ENCODE measurements at regions not wholly inside any gene's neighbourhood (a gene's known extent, or its start where the extent isn't known, plus 50 kb on each side); places are given as distances from the start of the nearest gene placed in this dataset.

- no peaks in the 10 kb centered on the region for H3K4me1 ChIP-seq
- intact Hi-C loops (cut with micrococcal nuclease; ENCODE audit: unreplicated experiment): no loop called here
- no peaks in the 10 kb centered on the region for H3K27me3 Mint-ChIP-seq (ENCODE audit: insufficient read depth, unreplicated experiment)
- no peaks in the 10 kb centered on the region for H3K4me1 Mint-ChIP-seq (ENCODE audit: low read depth, unreplicated experiment)
- TF ChIP-seq CTCF (IDR thresholded peaks at IDR 0.05; ENCODE audit: insufficient read depth in 1 of 2, low read depth in 1 of 2, low read length in 1 of 2, severe bottlenecking in 1 of 2, unreplicated experiment in 1 of 2): no peak
- H3K4me3 Mint-ChIP-seq (ENCODE audit: unreplicated experiment): no peak overlapping the region
- no peak for DNase-seq
- H3K9me3 ChIP-seq: no peaks in the 10 kb centered on the region
- peaks cover 7% of the 10 kb centered on the region for H3K36me3 Mint-ChIP-seq (ENCODE audit: insufficient read depth, unreplicated experiment)
- ChIA-PET CTCF (no interaction called here), POLR2A (no interaction called here)
- no peak overlapping the region for H3K27ac Mint-ChIP-seq (ENCODE audit: unreplicated experiment)
- BruUV-seq (replicated peaks): no TSS peak
- no peaks in the 10 kb centered on the region for H3K27me3 ChIP-seq (replicated peaks; ENCODE audit: control insufficient read depth, insufficient read depth, low read length)
- H3K9me3 Mint-ChIP-seq (ENCODE audit: unreplicated experiment): no peaks in the 10 kb centered on the region
- H3K36me3 ChIP-seq (ENCODE audit: control insufficient read depth, insufficient read depth, low read length): no peaks in the 10 kb centered on the region
- no peak overlapping the region for H3K4me3 ChIP-seq (ENCODE audit: low read depth, low read length)
Measured at GRCh38 chr14:35220027-35220676, 72.0 kb upstream of the PSMA6 start.

GRCh38 chr14:35220920-35221319 is 71.3 kb upstream of the PSMA6 start:
- CTCF ChIA-PET: no interaction called here
- no peak for TF ChIP-seq CTCF (IDR thresholded peaks at IDR 0.05; ENCODE audit: insufficient read depth in 1 of 2, low read depth in 1 of 2, low read length in 1 of 2, severe bottlenecking in 1 of 2, unreplicated experiment in 1 of 2)
- intact Hi-C loops (cut with micrococcal nuclease; ENCODE audit: unreplicated experiment): no loop called here
- no peaks in the 10 kb centered on the region for H3K9me3 ChIP-seq
- peaks cover 7% of the 10 kb centered on the region for H3K36me3 Mint-ChIP-seq (ENCODE audit: insufficient read depth, unreplicated experiment)
- no peaks in the 10 kb centered on the region for H3K36me3 ChIP-seq (ENCODE audit: control insufficient read depth, insufficient read depth, low read length)
- H3K4me1 Mint-ChIP-seq (ENCODE audit: low read depth, unreplicated experiment): no peaks in the 10 kb centered on the region
- H3K4me3 Mint-ChIP-seq (ENCODE audit: unreplicated experiment): no peak overlapping the region
- BruUV-seq (replicated peaks): no TSS peak
- H3K27me3 Mint-ChIP-seq (ENCODE audit: insufficient read depth, unreplicated experiment): no peaks in the 10 kb centered on the region
- POLR2A ChIA-PET: no interaction called here
- H3K27me3 ChIP-seq (replicated peaks; ENCODE audit: control insufficient read depth, insufficient read depth, low read length): no peaks in the 10 kb centered on the region
- no peak overlapping the region for H3K27ac Mint-ChIP-seq (ENCODE audit: unreplicated experiment)
- H3K9me3 Mint-ChIP-seq (ENCODE audit: unreplicated experiment): no peaks in the 10 kb centered on the region
- no peaks in the 10 kb centered on the region for H3K4me1 ChIP-seq
- no peak for DNase-seq
- H3K4me3 ChIP-seq (ENCODE audit: low read depth, low read length): no peak overlapping the region

GRCh38 chr14:35221462-35221861 is 70.7 kb upstream of the PSMA6 start:
- intact Hi-C loops (cut with micrococcal nuclease; ENCODE audit: unreplicated experiment): no loop called here
- H3K9me3 Mint-ChIP-seq (ENCODE audit: unreplicated experiment): no peaks in the 10 kb centered on the region
- CTCF ChIA-PET: no interaction called here

More at GRCh38 chr14:35221462-35221861, 70.7 kb upstream of the PSMA6 start:
- Mint-ChIP-seq H3K4me1 (ENCODE audit: low read depth, unreplicated experiment) (no peaks in the 10 kb centered on the region), H3K27me3 (ENCODE audit: insufficient read depth, unreplicated experiment) (no peaks in the 10 kb centered on the region), H3K36me3 (ENCODE audit: insufficient read depth, unreplicated experiment) (peaks cover 7% of the 10 kb centered on the region), H3K4me3 (ENCODE audit: unreplicated experiment) (no peak overlapping the region), H3K27ac (ENCODE audit: unreplicated experiment) (no peak overlapping the region)
- Histone ChIP-seq H3K9me3 (no peaks in the 10 kb centered on the region), H3K36me3 (ENCODE audit: control insufficient read depth, insufficient read depth, low read length) (no peaks in the 10 kb centered on the region), H3K27me3 (replicated peaks; ENCODE audit: control insufficient read depth, insufficient read depth, low read length) (no peaks in the 10 kb centered on the region), H3K4me1 (no peaks in the 10 kb centered on the region), H3K4me3 (ENCODE audit: low read depth, low read length) (no peak overlapping the region)
- DNase-seq: no peak
- TF ChIP-seq CTCF (IDR thresholded peaks at IDR 0.05; ENCODE audit: insufficient read depth in 1 of 2, low read depth in 1 of 2, low read length in 1 of 2, severe bottlenecking in 1 of 2, unreplicated experiment in 1 of 2): no peak
- no TSS peak for BruUV-seq (replicated peaks)
- POLR2A ChIA-PET: no interaction called here

Data from Caco-2 (cell line).